ENCODE measurements at regions not wholly inside any gene's neighbourhood (a gene's known extent, or its start where the extent isn't known, plus 50 kb on each side); places are given as distances from the start of the nearest gene placed in this dataset.

GRCh38 chr10:23820792-23821191 is 381.9 kb downstream of the OTUD1 start:
- H3K79me2 ChIP-seq (ENCODE audit: insufficient read depth, low read length), result no peaks in the 10 kb centered on the region

More at GRCh38 chr10:23820792-23821191, 381.9 kb downstream of the OTUD1 start:
- no peak overlapping the region for H3K9ac ChIP-seq (ENCODE audit: low read length)
- H3K9me3 ChIP-seq (ENCODE audit: control insufficient read depth in 1 of 2, insufficient read depth in 1 of 2, low read depth in 1 of 2, low read length in 2 of 2), result no peaks in the 10 kb centered on the region
- H2AFZ ChIP-seq (ENCODE audit: low read depth, low read length, poor library complexity, severe bottlenecking), result no peak overlapping the region
- H3K9me2 ChIP-seq (ENCODE audit: insufficient read depth), result no peaks in the 10 kb centered on the region
- H3K4me1 ChIP-seq (ENCODE audit: control insufficient read depth in 1 of 2, insufficient read depth in 2 of 2, low read length in 2 of 2), result no peaks in the 10 kb centered on the region
- no peak overlapping the region for H3K27ac ChIP-seq (ENCODE audit: low read depth, low read length)
- POLR2A ChIA-PET, result no interaction called here
- BruUV-seq (replicated peaks), result no TSS peak
- intact Hi-C loops (cut with micrococcal nuclease), result no loop called here
- TF ChIP-seq CTCF (IDR thresholded peaks at IDR 0.05 in 2 of 3, conservative IDR thresholded peaks at IDR 0.05 in 1 of 3; ENCODE audit: borderline replicate concordance in 1 of 3, insufficient read depth in 1 of 3, low read depth in 2 of 3, low read length in 2 of 3), result no peak
- no peak for TF ChIP-seq ZFX (IDR thresholded peaks at IDR 0.05)
- TF ChIP-seq RAD21 (IDR thresholded peaks at IDR 0.05; ENCODE audit: low read depth), result no peak
- TF ChIP-seq POLR2A (IDR thresholded peaks at IDR 0.05; ENCODE audit: borderline replicate concordance, extremely low read depth, insufficient read depth, insufficient read length), result no peak
- no peak for TF ChIP-seq EZH2 (IDR thresholded peaks at IDR 0.05)
- no peak for TF ChIP-seq YY1 (IDR thresholded peaks at IDR 0.05; ENCODE audit: extremely low read depth, insufficient replicate concordance, low read depth, low read length)
- no peak for TF ChIP-seq SIN3A (IDR thresholded peaks at IDR 0.05; ENCODE audit: low read depth)
- TF ChIP-seq CEBPB (IDR thresholded peaks at IDR 0.05; ENCODE audit: low read depth), result no peak
- no peak for TF ChIP-seq FOSL1 (IDR thresholded peaks at IDR 0.05; ENCODE audit: low read depth)
- TF ChIP-seq ZNF274 (IDR thresholded peaks at IDR 0.05; ENCODE audit: low read depth, low read length), result no peak
- no peak for TF ChIP-seq EZH2phosphoT487 (IDR thresholded peaks at IDR 0.05; ENCODE audit: borderline replicate concordance)
- CTCF ChIA-PET, result no interaction called here
- no peaks in the 10 kb centered on the region for H3K36me3 ChIP-seq (ENCODE audit: control insufficient read depth in 1 of 2, insufficient read depth in 2 of 2, low read length in 2 of 2)
- H4K20me1 ChIP-seq (ENCODE audit: insufficient read depth), result no peaks in the 10 kb centered on the region
- no peak for DNase-seq (ENCODE audit: low read depth, low spot score)
- RAD21 ChIA-PET (ENCODE audit: low non-redundant PET in 1 of 2, low total read pairs in 2 of 2, uncharacterized antibody in 2 of 2, unreplicated experiment in 2 of 2), result no interaction called here
- no peaks in the 10 kb centered on the region for H3K27me3 ChIP-seq (ENCODE audit: insufficient read depth, low read length)
- H3K4me2 ChIP-seq (ENCODE audit: low read length), result no peak overlapping the region
- ATAC-seq, result no peak
- no peak overlapping the region for H3K4me3 ChIP-seq (replicated peaks in 1 of 2; ENCODE audit: low read depth in 1 of 2, low read length in 2 of 2)
